Astrocyte (in vitro differentiated cells and primary cell): ENCODE measurements at regions not wholly inside any gene's neighbourhood (a gene's known extent, or its start where the extent isn't known, plus 50 kb on each side); places are given as distances from the start of the nearest gene placed in this dataset.

Experiments
- DNase-seq: peaks from one replicate; pipeline ENCODE4 v3.0.0-alpha.2; 2010; ENCODE audit warnings: low read depth
- FAIRE-seq: peaks from 2 replicates; lab custom pipeline; 2011; peaks lifted over from hg19 to GRCh38; lab: Jason Lieb, UNC
- H2AFZ ChIP-seq: 2 replicates; pipeline ENCODE4 v1.6.0; 2012; ENCODE audit warnings: low read depth, low read length, inconsistent platforms
- H3K27ac ChIP-seq: 2 replicates; pipeline ENCODE4 v1.5.1; 2011; ENCODE audit warnings: low read depth, low read length, inconsistent platforms
- H3K27me3 ChIP-seq: 2 replicates; pipeline ENCODE4 v1.6.0; 2011; ENCODE audit warnings: low read length, inconsistent platforms; ENCODE audit not compliant: insufficient read depth
- H3K36me3 ChIP-seq: 2 replicates; pipeline ENCODE4 v1.5.1; 2011; ENCODE audit warnings: low read length, inconsistent platforms; ENCODE audit not compliant: insufficient read depth
- H3K4me1 ChIP-seq: 2 replicates; pipeline ENCODE4 v1.5.1; 2011; ENCODE audit warnings: low read length, inconsistent platforms; ENCODE audit not compliant: insufficient read depth
- H3K4me2 ChIP-seq: 2 replicates; pipeline ENCODE4 v1.6.0; 2012; ENCODE audit warnings: low read length, inconsistent platforms
- H3K4me3 ChIP-seq: 2 replicates; pipeline ENCODE4 v1.5.1; 2011; ENCODE audit warnings: low read depth, mild to moderate bottlenecking, low read length, inconsistent platforms; ENCODE audit not compliant: insufficient read depth
- H3K79me2 ChIP-seq: 2 replicates; pipeline ENCODE4 v1.6.0; 2012; ENCODE audit warnings: mild to moderate bottlenecking, low read length, inconsistent platforms; ENCODE audit not compliant: insufficient read depth
- H3K9ac ChIP-seq: 2 replicates; pipeline ENCODE4 v1.6.0; 2012; ENCODE audit warnings: mild to moderate bottlenecking, low read length, inconsistent platforms
- H3K9me3 ChIP-seq: 2 replicates; pipeline ENCODE4 v1.5.1; 2012; ENCODE audit warnings: low read depth, mild to moderate bottlenecking, low read length, inconsistent platforms; ENCODE audit not compliant: insufficient read depth
- H4K20me1 ChIP-seq: 2 replicates; pipeline ENCODE4 v1.6.0; 2012; ENCODE audit warnings: low read length, inconsistent platforms; ENCODE audit not compliant: insufficient read depth
- H3K27ac Mint-ChIP-seq: one replicate; pipeline ENCODE4 v1.8.0; 2021; ENCODE audit warnings: mild to moderate bottlenecking, mixed read lengths; ENCODE audit not compliant: unreplicated experiment
- H3K27me3 Mint-ChIP-seq: one replicate; pipeline ENCODE4 v1.8.0; 2021; ENCODE audit warnings: low read depth, mixed read lengths; ENCODE audit not compliant: unreplicated experiment
- H3K36me3 Mint-ChIP-seq: one replicate; pipeline ENCODE4 v1.8.0; 2021; ENCODE audit warnings: low read depth, mixed read lengths; ENCODE audit not compliant: unreplicated experiment
- H3K4me1 Mint-ChIP-seq: one replicate; pipeline ENCODE4 v1.8.0; 2021; ENCODE audit warnings: low read depth, mixed read lengths; ENCODE audit not compliant: unreplicated experiment
- H3K4me3 Mint-ChIP-seq: one replicate; pipeline ENCODE4 v1.8.0; 2021; ENCODE audit warnings: mild to moderate bottlenecking, moderate library complexity, mixed read lengths; ENCODE audit not compliant: unreplicated experiment
- H3K9me3 Mint-ChIP-seq: one replicate; pipeline ENCODE4 v1.8.0; 2021; ENCODE audit warnings: mild to moderate bottlenecking, mixed read lengths; ENCODE audit not compliant: unreplicated experiment
- CTCF ChIP-seq: IDR thresholded peaks from 2 replicates; pipeline ENCODE4 v1.5.1; 2011; ENCODE audit warnings: low read depth, mild to moderate bottlenecking, inconsistent platforms, low read length, moderate library complexity; ENCODE audit not compliant: insufficient read depth
- EZH2 ChIP-seq: IDR thresholded peaks from 2 replicates; pipeline ENCODE4 v1.6.1; 2012; ENCODE audit warnings: mild to moderate bottlenecking, low read length, inconsistent platforms; ENCODE audit not compliant: insufficient read depth

GRCh38 chr10:78860260-78860914 lies 208.4 kb upstream of the ZMIZ1 start:
- H3K9me3 Mint-ChIP-seq = peaks cover 5% of the 10 kb centered on the region
- Histone ChIP-seq H3K79me2 (no peaks in the 10 kb centered on the region), H2AFZ (no peak overlapping the region), H3K4me3 (no peak overlapping the region), H3K27ac (no peak overlapping the region), H3K36me3 (no peaks in the 10 kb centered on the region), H3K27me3 (peaks cover 6% of the 10 kb centered on the region), H3K9ac (no peak overlapping the region), H3K9me3 (no peaks in the 10 kb centered on the region), H3K4me1 (no peaks in the 10 kb centered on the region), H3K4me2 (no peak overlapping the region), H4K20me1 (no peaks in the 10 kb centered on the region)
- peaks cover 83% of the 10 kb centered on the region for H3K27me3 Mint-ChIP-seq
- TF ChIP-seq EZH2 (no peak), CTCF (no peak)
- H3K27ac Mint-ChIP-seq = no peak overlapping the region
- no peaks in the 10 kb centered on the region for H3K36me3 Mint-ChIP-seq
- no peak for FAIRE-seq
- no peak overlapping the region for H3K4me3 Mint-ChIP-seq
- no peak for DNase-seq
- no peaks in the 10 kb centered on the region for H3K4me1 Mint-ChIP-seq

- H3K4me3 ChIP-seq = no peak overlapping the region
- peaks cover 84% of the 10 kb centered on the region for H3K27me3 Mint-ChIP-seq
- peaks cover 6% of the 10 kb centered on the region for H3K27me3 ChIP-seq
- H3K36me3 Mint-ChIP-seq = no peaks in the 10 kb centered on the region
- H3K4me1 ChIP-seq = no peaks in the 10 kb centered on the region
- no peak for DNase-seq
- H3K79me2 ChIP-seq = no peaks in the 10 kb centered on the region
- no peak overlapping the region for H3K4me2 ChIP-seq
- H4K20me1 ChIP-seq = no peaks in the 10 kb centered on the region
- no peaks in the 10 kb centered on the region for H3K36me3 ChIP-seq
- H3K4me1 Mint-ChIP-seq = no peaks in the 10 kb centered on the region
- TF ChIP-seq EZH2 (no peak), CTCF (no peak)
- H3K27ac ChIP-seq = no peak overlapping the region
- H2AFZ ChIP-seq = no peak overlapping the region
- H3K27ac Mint-ChIP-seq = no peak overlapping the region
- no peak for FAIRE-seq
- no peak overlapping the region for H3K4me3 Mint-ChIP-seq
- no peak overlapping the region for H3K9ac ChIP-seq
- H3K9me3 Mint-ChIP-seq = peaks cover 5% of the 10 kb centered on the region
- H3K9me3 ChIP-seq = no peaks in the 10 kb centered on the region
Observed at GRCh38 chr10:78861529-78862327, 207.0 kb upstream of the ZMIZ1 start.

GRCh38 chr10:78862328-78862640 lies 206.5 kb upstream of the ZMIZ1 start:
- peaks cover 84% of the 10 kb centered on the region for H3K27me3 Mint-ChIP-seq
- H3K9me3 Mint-ChIP-seq = peaks cover 6% of the 10 kb centered on the region
- H3K79me2 ChIP-seq = no peaks in the 10 kb centered on the region
- no peaks in the 10 kb centered on the region for H3K4me1 Mint-ChIP-seq
- H3K4me3 Mint-ChIP-seq = no peak overlapping the region
- H4K20me1 ChIP-seq = no peaks in the 10 kb centered on the region
- H3K36me3 ChIP-seq = no peaks in the 10 kb centered on the region
- peaks cover 6% of the 10 kb centered on the region for H3K27me3 ChIP-seq
- H3K9ac ChIP-seq = no peak overlapping the region
- no peak for DNase-seq
- H3K27ac Mint-ChIP-seq = no peak overlapping the region
- H2AFZ ChIP-seq = no peak overlapping the region
- no peak overlapping the region for H3K27ac ChIP-seq
- FAIRE-seq = no peak
- no peaks in the 10 kb centered on the region for H3K36me3 Mint-ChIP-seq
- H3K4me2 ChIP-seq = no peak overlapping the region
- H3K4me1 ChIP-seq = no peaks in the 10 kb centered on the region
- no peaks in the 10 kb centered on the region for H3K9me3 ChIP-seq
- TF ChIP-seq EZH2 (no peak), CTCF (no peak)
- no peak overlapping the region for H3K4me3 ChIP-seq
